ENCODE measurements at regions not wholly inside any gene's neighbourhood (a gene's known extent, or its start where the extent isn't known, plus 50 kb on each side); places are given as distances from the start of the nearest gene placed in this dataset.

- no peak for TF ChIP-seq CTCF (IDR thresholded peaks at IDR 0.05 in 4 of 5, conservative IDR thresholded peaks at IDR 0.05 in 1 of 5)
- no peak for TF ChIP-seq POLR2A (IDR thresholded peaks at IDR 0.05)
These were observed 85.3 kb downstream of the LYZL1 start for GRCh38 chr10:29374162-29374561.
